ENCODE measurements at regions not wholly inside any gene's neighbourhood (a gene's known extent, or its start where the extent isn't known, plus 50 kb on each side); places are given as distances from the start of the nearest gene placed in this dataset.

DNA sequence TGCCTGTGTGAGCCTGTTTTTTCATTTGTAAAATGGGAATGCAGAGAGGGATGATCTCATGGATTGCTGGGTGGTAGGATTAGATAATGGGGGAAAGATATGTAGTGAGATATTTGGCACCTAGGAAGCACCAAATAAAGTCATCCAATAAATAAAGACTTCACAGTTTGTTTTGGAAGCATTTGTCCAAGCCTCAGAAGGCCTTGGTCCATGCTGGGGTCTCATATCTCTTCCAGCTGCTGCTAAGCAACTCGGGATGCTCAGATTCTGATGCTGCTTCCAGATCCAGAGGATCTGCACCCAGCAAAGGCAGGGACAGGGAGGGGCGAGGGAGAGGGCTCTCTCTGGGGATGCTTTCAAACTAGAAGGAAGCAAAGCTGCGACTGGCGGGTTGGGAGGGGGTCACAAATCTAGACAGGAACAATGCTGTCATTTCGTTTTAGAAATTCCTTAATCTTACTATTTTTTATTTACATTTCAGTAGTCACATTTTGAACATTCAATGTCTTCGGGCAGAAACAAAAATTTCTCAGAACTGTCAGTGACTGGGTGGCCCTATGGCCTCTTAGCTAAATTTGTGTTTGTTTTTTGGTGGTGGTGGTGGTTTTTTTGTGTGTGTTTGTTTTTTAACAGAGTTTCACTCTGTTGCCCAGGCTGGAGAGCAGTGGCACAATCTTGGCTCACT lies 114.9 kb upstream of the CDH5 start:
- TF ChIP-seq MAFK (conservative IDR thresholded peaks at IDR 0.05 in 1 of 2, IDR thresholded peaks at IDR 0.05 in 1 of 2; ENCODE audit: low read length in 2 of 2), result no peak
- TF ChIP-seq ZNF441 (CRISPR knock-in tag; IDR thresholded peaks at IDR 0.05; ENCODE audit: borderline replicate concordance), result no peak
- TF ChIP-seq PATZ1 (CRISPR knock-in tag; IDR thresholded peaks at IDR 0.05), result no peak
- no peak for TF ChIP-seq ARHGAP35 (CRISPR knock-in tag; IDR thresholded peaks at IDR 0.05; ENCODE audit: borderline replicate concordance)
- no peak for TF ChIP-seq POLR2AphosphoS5 (IDR thresholded peaks at IDR 0.05; ENCODE audit: low read depth, low read length)
- TF ChIP-seq SRSF1 (optimal IDR thresholded peaks at IDR 0.05; ENCODE audit: low read depth, low read length), result no peak
- no peak for TF ChIP-seq CC2D1A (CRISPR knock-in tag; IDR thresholded peaks at IDR 0.05)
- TF ChIP-seq IRF2 (CRISPR knock-in tag; IDR thresholded peaks at IDR 0.05), result no peak
- no peak for TF ChIP-seq GZF1 (CRISPR knock-in tag; IDR thresholded peaks at IDR 0.05)
- TF ChIP-seq BHLHE40 (IDR thresholded peaks at IDR 0.05; ENCODE audit: low read length), result no peak
- no peak for TF ChIP-seq ZSCAN12 (CRISPR knock-in tag; IDR thresholded peaks at IDR 0.05)
- no peak for TF ChIP-seq THAP7 (CRISPR knock-in tag; IDR thresholded peaks at IDR 0.05)
- TF ChIP-seq ZHX1 (CRISPR knock-in tag; IDR thresholded peaks at IDR 0.05; ENCODE audit: low read depth), result no peak
- no peak for TF ChIP-seq PHF8 (CRISPR knock-in tag; IDR thresholded peaks at IDR 0.05)
